ENCODE measurements at regions not wholly inside any gene's neighbourhood (a gene's known extent, or its start where the extent isn't known, plus 50 kb on each side); places are given as distances from the start of the nearest gene placed in this dataset.

GRCh38 chr15:38041576-38041975 lies 107.1 kb downstream of the TMCO5A start:
- no peak overlapping the region for H3K4me3 ChIP-seq
- no peaks in the 10 kb centered on the region for H3K27me3 ChIP-seq
- no peak overlapping the region for H3K27ac ChIP-seq
- TF ChIP-seq EP300 (IDR thresholded peaks at IDR 0.05): no peak
- TF ChIP-seq CTCF (IDR thresholded peaks at IDR 0.05): no peak
- TF ChIP-seq POLR2A (IDR thresholded peaks at IDR 0.05): no peak
- TF ChIP-seq POLR2AphosphoS5 (IDR thresholded peaks at IDR 0.05): no peak
- DNase-seq (ENCODE audit: low spot score in 2 of 2): no peak
- no peaks in the 10 kb centered on the region for H3K4me1 ChIP-seq
- WGBS: 28% methylated on average over 2 of the region's 2 CpGs
- no peaks in the 10 kb centered on the region for H3K36me3 ChIP-seq
- H3K9me3 ChIP-seq: no peaks in the 10 kb centered on the region

- Histone ChIP-seq H3K4me1 (no peaks in the 10 kb centered on the region), H3K27me3 (no peaks in the 10 kb centered on the region), H3K9me3 (no peaks in the 10 kb centered on the region), H3K4me3 (no peak overlapping the region), H3K27ac (no peak overlapping the region), H3K36me3 (no peaks in the 10 kb centered on the region)
- 73% methylated on average over 1 of the region's 1 CpG for WGBS
- DNase-seq (ENCODE audit: low spot score in 2 of 2): no peak
- TF ChIP-seq CTCF (IDR thresholded peaks at IDR 0.05) (no peak), POLR2AphosphoS5 (IDR thresholded peaks at IDR 0.05) (no peak), POLR2A (IDR thresholded peaks at IDR 0.05) (no peak), EP300 (IDR thresholded peaks at IDR 0.05) (no peak)
Measured at GRCh38 chr15:38042211-38042610, 107.8 kb downstream of the TMCO5A start.

- Histone ChIP-seq H3K36me3 (no peaks in the 10 kb centered on the region), H3K4me3 (no peak overlapping the region), H3K27ac (no peak overlapping the region), H3K4me1 (no peaks in the 10 kb centered on the region), H3K9me3 (no peaks in the 10 kb centered on the region), H3K27me3 (no peaks in the 10 kb centered on the region)
- TF ChIP-seq POLR2A (IDR thresholded peaks at IDR 0.05) (no peak), EP300 (IDR thresholded peaks at IDR 0.05) (no peak), CTCF (IDR thresholded peaks at IDR 0.05) (no peak), POLR2AphosphoS5 (IDR thresholded peaks at IDR 0.05) (no peak)
- WGBS: 72% methylated on average over 9 of the region's 9 CpGs
- no peak for DNase-seq (ENCODE audit: low spot score in 2 of 2)
Measured at GRCh38 chr15:38042707-38043445, 108.4 kb downstream of the TMCO5A start.

GRCh38 chr15:38046257-38047051 lies 112.0 kb downstream of the TMCO5A start:
- Histone ChIP-seq H3K4me1 (no peaks in the 10 kb centered on the region), H3K27me3 (no peaks in the 10 kb centered on the region), H3K9me3 (no peaks in the 10 kb centered on the region), H3K4me3 (no peak overlapping the region), H3K36me3 (no peaks in the 10 kb centered on the region), H3K27ac (no peak overlapping the region)
- no peak for DNase-seq (ENCODE audit: low spot score in 2 of 2)
- 79% methylated on average over 4 of the region's 4 CpGs for WGBS
- no peak for TF ChIP-seq CTCF (IDR thresholded peaks at IDR 0.05)

GRCh38 chr15:38048001-38048455 lies 113.6 kb downstream of the TMCO5A start:
- no peaks in the 10 kb centered on the region for H3K36me3 ChIP-seq
- WGBS: 88% methylated on average over 3 of the region's 3 CpGs
- no peak overlapping the region for H3K4me3 ChIP-seq
- no peak overlapping the region for H3K27ac ChIP-seq
- H3K27me3 ChIP-seq: no peaks in the 10 kb centered on the region
- H3K9me3 ChIP-seq: no peaks in the 10 kb centered on the region
- no peaks in the 10 kb centered on the region for H3K4me1 ChIP-seq
- TF ChIP-seq POLR2A (IDR thresholded peaks at IDR 0.05) (no peak), EP300 (IDR thresholded peaks at IDR 0.05) (no peak), CTCF (IDR thresholded peaks at IDR 0.05) (no peak), POLR2AphosphoS5 (IDR thresholded peaks at IDR 0.05) (no peak)
- no peak for DNase-seq (ENCODE audit: low spot score in 2 of 2)

Data from suprapubic skin (tissue), 4 donors.